T1000 (cell line): ENCODE measurements at regions not wholly inside any gene's neighbourhood (a gene's known extent, or its start where the extent isn't known, plus 50 kb on each side); places are given as distances from the start of the nearest gene placed in this dataset.

Experiments
- DNase-seq: peaks from one replicate; lab custom pipeline; 2025; ENCODE audit warnings: mixed read lengths; lab: John Stamatoyannopoulos, UW

DNA sequence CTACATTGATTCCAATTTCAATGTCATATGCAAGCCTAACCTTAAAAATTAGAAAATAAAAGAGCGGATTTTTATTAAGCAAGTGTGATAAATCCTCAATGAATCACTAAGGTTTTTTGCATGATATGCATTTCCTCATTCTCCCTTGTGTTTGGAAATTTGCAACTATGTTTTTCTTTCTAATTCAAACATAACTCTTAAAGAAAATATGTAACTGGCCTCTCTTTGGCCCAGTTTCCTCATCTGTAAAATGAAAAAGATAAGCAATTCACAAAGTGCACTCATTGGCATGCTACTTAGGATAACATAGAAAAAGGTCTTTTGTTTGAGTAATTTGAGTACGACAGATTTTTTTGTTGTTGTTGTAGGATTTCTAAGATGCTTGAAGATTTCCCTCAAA, 295.5 kb downstream of the CDH11 start:
- no peak for DNase-seq

DNA sequence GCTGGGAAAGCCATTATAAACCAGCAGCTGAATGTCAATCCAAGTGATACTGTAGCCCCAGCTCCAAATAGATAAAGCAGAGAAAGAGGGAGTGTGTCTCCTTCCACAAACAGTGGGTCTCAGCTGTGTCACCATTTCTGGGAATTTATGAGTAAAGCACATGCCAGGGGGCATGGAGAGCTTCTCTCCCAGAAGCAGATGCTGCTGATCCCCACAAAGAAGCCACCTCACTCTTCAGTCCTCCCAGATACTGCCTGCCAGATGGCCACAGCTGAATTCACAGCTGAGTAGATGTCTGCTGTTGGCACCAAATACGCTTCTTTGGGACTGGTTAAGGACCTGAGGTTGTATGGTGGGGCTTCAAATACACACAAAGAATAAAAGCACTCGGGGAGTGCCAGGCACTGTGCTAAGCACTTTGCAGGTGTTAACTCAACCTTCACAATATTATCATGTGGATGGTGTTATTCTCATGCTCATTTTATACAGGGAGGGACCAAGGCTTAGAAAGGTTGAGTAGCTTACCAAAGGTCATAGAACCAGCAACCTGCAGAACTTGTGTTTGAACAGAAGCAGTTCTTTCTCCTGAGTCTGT, 298.3 kb downstream of the CDH11 start:
- DNase-seq: no peak

DNA sequence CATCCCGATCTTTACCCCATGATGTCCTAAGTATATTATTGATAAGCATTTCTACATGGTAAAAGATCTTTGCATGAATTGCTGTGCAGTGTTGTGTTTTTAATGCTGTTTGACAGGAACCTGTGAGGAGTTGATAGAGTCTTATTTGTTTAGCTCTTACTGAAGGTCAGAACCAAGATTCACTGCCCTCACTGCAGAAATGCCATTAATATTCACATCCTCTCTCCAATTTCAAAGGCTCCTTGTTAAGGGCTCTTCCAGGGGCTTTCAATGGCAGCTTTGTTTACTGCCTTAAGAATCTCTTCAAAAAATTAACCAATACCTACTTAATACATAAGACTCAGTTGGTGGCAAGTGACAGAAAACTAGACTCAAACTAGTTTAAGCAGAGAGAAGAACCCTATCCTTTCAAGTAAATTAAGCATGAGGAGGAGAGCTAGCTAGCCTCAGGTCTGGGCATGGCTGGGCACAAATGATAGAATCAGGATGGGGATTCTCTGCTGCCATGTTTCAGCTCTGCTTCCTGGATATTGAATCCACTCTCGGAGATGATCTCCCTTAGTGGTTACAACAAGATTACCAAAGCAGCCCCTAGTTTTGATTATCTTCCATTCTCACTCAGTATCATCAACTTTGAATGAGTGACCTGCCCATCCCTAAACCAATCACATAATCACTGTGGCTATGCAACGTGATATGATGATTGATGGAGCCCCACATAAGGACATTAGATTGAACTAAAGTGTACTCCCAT, 311.8 kb downstream of the CDH11 start:
- no peak for DNase-seq

DNA sequence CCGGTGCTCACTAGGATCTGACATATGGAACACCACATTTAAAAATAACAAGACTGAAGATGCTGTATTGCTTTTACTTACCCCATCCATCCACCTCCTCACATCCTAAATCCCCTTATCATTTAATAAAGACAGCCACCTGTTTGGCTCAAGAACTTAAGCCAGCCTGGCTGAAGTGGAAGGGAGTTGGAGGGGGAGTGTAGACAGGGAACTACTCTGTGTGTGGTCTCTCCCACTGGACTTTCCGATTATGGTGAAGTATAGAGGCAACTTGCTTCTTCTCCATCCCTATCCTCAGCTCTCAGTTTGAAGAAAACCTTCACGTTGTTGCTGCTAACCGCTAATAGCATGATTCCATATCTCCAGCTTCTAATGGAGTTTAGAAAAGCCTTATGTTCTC, 313.4 kb downstream of the CDH11 start:
- DNase-seq: no peak

DNA sequence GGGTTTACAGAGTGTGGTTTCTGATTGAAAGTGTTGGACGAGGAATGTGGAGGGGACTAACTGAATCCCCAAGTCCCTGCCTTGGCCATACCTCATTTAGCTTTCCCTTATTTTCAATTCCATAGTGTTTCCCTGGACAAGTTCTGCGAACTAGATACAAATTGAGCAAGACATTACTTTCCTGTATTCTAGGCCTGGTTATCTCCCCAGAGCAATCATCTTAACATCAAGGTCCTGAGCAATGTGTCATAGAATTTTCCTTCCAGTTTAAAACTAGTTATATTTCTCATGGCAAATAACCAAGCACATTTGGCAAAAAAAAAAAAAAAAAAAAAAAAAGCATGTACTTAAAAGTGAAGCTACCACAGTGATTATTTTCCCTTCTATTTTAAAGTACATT, 330.1 kb downstream of the CDH11 start:
- DNase-seq: no peak

DNA sequence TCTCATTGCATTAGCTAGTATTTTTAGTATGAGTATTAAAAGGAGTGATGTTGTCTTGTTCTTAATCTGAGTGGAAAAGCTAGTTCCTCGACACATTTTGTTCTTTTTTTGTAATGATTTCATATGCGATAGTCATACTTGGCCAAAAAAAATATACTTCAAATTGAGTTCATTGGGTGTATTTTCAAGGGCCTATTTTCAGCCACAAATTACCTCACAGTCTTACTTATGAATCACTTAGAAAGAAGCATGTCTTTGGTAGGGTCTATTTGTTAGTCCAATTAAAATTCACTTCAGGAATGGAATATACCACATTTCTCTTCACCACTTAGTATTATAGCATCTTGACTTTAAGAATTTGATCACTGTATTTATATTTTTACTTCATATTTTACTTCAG, 337.2 kb downstream of the CDH11 start:
- no peak for DNase-seq

DNA sequence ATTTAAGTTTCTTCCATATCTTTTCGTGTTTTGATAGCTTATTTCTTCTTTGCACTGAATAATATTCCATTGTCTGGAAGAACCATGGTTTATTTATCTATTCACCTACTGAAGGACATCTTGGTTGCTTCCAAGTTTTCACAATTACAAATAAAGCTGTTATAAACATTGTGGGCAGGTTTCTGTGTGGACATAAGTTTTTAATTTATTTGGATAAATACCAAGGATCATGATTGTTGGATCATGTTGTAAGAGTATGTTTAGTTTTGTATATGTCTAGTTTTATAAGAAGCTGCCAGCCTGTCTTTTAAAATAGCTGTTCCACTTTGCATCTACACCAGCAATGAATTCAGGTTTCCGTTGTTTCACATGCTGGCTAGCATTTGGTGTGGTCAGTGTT, 339.4 kb downstream of the CDH11 start:
- no peak for DNase-seq

DNA sequence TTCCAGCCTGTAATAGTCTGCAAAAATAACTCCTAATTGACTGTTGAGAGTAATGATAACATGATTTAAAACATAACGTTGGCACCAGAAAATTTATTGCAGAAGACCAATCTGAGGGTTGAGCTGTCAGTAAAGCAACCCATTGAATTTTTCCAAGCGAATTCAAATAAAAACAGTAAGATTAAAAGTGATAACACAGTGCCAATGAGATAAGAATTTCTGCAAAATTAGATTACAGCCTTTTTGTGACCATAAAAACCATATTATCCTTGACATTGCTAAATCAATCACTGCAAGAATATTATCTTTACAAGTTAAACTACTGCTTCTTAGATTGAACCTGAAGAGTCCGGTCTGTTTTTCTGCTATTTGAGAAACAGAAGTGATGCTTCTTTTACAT, 341.4 kb downstream of the CDH11 start:
- DNase-seq: no peak

DNA sequence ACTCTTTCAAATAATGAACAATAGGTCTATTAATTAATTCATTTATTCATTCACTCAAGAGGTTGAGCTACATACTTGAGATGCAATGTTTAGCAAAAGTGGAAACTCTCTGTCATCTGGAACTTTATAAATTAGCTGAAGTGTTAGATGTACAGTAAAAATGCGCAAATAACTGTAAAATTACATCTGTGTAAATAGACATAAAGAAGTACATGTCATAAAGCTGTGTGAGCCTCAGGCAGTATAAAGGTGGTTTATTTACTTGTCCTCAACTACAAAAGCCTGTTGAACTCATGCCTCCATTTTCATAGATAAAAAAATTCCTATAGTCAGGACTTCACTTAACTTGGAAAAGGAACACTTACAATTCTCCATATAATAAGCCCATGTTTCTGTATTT, 343.1 kb downstream of the CDH11 start:
- DNase-seq: no peak

DNA sequence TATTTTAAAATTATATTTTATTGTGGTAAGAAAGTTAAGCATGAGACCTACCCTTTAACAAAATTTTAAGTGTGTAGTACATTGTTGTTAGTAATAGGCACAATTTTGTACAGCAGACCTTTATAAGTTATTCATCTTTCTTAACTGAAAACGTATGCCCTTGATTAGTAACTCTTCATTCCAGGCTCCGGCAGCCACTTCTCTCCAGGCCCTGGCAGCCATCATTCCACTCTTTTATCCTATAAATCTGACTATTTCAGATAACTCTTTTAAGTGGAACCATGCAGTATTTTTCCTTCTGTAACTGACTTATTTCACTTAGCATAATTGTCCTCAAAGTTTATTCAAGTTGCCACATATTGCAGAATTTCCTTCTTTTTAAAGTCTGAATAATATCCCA, 348.2 kb downstream of the CDH11 start:
- DNase-seq: no peak

DNA sequence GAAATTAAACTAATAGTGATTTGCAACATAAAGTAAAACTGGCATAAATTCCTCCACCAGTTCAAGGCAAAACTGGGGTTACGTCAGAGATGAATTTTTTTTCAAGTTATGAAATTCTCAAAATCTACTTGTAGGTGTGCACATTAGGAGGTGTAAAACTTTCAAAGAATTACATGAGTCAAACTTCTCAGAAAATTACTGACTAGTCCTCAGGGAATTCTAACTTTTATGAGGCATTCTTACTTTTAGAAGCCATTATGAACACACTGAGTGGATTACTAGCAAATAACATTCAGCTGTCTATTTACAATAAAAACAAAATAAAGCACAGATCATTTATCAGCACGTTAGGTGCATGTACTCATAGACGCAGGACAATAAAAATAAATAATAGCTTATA, 348.7 kb downstream of the CDH11 start:
- no peak for DNase-seq

DNA sequence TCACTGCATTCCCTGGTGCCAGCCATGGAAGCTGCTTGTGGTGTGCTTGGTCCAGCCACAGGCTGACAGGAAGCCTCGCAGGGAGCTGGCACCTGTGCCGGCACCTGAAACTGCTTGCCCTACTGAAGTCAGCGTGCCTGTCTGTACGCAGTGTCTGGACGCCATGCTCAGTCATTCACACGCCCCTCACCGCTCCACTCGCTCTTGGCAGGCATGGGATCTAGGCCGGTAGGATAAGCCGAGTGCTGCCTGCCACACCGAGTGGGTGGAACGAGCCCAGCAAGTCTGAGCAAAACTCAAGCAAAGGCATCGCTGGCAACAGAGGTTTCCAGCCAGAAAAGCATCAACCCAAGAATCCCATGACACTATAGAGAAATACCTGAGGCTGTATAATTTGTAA, 350.6 kb downstream of the CDH11 start:
- no peak for DNase-seq

DNA sequence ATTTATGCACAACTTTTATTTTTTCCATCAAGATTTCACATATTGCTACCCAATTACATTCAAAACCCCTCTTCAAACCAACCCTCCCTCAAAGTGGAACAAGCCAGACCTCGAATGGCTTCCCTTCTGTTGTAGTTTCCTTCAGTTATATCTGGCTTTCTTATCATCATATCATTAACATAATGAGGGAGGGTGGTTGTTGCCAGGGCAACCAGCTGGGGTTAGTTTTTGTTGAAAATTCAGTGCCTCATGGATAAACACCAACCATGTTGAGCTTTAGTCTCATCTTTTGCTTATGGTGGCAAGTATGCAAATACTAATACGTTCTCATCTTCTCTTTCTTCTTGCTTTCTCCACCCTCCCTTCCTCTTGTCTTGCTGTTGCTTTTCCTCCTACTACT, 359.7 kb downstream of the CDH11 start:
- no peak for DNase-seq

DNA sequence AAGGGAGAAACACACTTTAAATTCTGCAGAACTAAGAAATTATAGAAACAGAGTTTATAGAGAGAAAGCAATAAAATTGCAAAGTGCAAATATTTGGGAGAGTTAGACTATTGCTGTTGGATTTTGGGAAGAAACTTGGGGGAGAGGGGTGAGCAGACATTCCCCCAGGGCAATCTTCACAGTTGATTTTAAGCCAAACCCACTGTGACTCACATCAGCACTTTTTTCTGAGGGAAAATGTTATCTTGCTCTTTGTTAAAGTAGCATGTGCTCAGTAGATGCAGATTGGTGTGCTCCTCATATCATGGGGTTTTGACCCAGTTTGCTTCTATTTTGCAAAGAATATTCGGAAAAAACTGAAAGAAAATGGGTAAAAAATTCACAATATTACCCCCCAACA, 367.6 kb downstream of the CDH11 start:
- DNase-seq: no peak

DNA sequence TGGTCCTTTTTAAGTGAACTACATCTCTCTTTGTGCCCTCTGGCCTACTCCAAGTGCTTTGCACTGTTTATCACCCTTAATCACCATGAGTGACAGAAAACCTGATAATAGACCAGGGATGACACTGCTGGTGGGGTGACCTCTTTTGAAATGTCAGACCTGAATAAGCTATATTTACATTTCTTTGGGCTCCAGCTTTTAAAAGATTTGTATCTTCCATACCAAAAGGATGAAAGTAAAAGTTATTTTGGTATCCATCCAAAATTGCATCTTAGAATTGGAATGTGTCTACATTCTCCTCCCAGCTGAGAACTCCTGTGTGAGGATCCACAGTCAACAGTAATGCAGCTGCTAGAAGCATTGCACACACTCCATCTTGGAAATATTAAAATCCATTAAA, 370.0 kb downstream of the CDH11 start:
- no peak for DNase-seq

DNA sequence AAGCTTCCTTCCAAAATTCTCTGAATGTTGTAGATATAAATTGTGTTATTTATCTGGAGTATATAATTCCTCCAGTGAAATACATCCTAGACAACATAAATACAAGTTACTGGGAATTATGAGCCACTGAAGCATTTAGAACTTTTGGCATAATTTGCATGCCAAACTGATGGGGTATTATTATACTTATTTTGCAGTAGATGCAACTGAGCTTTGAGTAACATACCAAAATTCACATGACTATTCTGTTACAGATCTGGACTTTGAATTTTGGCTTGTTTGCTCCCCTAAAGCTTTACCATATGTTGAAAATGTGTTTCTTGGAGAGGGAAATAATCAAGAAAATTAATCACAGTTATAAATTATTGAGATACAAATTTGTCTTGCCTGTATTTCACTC, 372.5 kb downstream of the CDH11 start:
- no peak for DNase-seq

DNA sequence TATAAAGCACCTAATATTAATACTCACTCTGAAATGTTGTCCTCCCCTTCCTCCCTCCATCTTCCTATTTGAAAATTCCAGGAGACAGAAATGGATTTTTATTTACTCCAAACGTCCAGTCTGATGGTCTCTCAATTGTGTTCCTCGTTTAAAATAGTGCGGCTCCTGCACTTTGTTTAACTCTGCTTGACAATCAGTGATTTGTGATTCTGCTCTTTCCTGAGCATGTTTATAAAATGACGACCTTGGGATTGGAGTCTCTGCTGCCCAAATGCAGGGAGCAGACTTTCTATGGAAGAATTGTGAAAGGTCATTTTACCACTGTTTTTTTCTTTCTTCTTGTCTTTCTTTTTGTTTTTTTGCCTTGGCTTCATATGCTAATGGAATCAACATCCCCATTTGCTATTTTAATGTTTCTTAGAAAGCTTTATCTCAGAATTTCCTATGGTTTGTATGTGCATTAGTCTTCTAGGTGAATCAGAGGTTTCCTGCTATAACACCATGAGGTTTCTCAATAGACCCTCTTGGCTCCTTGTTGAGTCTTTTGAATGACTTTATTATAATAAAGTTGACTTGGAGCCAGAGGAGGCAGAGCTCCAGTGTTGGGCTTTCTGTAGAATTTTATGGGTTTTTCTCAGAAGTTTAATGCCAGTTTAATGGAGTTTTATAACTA, 376.5 kb downstream of the CDH11 start:
- no peak for DNase-seq

DNA sequence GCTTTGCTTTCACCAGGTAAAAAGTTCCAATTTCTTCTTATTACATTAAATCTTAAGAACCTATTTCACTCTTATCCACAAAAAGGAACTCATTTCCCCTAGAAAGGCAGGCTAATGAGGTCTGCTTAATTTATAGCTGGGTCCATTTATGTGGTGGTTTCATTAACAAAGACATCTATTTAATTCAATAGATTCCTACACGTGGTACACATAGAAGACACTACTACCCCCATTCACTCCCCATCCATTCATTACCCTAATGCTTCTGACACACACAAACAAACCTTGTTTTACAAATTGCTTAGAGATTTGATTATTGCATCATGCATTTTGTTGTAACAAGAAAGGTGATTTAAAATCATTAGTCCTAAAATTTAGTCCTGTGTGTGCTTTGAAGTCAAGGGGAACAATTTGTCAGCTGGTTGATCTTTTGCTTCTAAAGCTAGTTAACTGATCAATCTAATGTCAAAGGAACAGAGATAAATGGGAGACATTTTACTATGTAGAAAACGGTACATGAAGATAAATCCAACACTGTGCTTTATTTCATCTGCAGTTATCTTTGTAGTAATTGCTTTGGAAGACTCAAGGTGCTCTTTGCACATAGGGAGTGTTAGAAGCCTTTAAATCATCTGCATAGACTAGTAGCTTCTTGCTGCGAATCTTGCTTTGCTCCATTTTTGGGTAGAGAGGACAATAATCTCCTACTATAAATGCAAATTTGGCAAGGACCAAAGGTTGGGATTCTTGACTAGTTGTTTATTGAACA, 379.2 kb downstream of the CDH11 start:
- no peak for DNase-seq

DNA sequence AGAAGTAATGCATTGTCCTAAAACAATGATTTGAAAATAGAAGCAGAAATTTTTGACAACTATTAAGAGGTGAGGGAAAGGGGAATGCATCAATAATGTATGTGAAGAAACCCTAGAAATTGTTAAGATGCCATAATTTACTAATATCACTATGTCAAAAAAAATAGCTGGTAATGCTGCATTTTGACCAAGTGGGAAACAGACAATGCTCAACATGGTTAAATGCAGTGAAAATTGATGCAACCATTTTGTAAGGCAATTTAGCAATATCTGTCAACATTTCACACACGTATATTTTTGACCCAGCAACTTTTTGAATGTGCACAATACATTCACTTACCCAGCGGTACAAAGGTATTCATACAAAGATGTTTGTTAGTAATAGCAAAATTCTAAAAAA, 381.6 kb downstream of the CDH11 start:
- no peak for DNase-seq

DNA sequence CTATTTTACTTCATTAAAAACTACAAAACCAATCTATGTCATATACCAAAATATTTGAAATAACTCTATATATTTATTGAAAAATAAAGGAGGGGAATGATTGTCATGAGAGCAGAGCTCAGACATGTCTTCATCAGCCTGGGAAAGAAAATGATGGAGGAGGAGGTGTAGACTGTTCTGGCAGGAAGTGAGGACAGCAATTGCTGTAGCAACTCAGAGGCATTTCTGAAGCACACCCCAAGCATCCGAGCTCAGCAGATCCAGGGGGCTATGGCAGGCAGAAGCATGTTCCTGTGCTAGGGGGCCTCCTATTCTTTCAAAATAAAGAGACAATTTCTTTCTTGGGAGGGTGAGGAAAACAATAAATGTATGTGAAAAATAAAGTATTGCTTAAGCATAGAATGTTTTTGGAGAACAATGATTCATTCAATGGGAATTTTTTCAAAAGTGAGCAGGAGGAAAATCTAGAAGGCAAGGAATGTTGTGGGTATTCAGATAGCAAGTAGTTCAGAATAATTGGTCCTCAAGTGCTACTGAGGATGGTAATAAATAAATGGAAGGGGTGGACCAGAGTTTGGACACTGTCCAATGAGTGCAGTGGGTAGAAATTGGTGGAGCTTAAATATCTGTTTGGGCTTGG, 383.4 kb downstream of the CDH11 start:
- no peak for DNase-seq

DNA sequence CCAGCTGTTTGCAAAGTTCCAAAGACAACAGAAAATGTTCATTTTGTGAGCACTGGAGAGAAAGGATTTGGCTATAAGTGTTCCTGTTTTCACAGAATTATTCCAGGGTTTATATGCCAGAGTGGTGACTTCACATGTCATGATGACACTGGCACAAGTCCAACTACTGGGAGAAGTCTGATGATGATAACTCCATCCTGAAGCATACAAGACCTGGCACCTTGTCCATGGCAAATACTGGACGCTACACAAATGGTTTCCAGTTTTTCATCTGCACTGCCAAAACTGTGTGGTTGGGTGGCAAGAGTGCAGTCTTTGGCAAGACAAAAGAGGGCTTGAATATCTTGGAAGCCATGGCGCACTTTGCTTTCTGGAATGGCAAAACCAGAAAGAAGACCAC, 385.0 kb downstream of the CDH11 start:
- no peak for DNase-seq

DNA sequence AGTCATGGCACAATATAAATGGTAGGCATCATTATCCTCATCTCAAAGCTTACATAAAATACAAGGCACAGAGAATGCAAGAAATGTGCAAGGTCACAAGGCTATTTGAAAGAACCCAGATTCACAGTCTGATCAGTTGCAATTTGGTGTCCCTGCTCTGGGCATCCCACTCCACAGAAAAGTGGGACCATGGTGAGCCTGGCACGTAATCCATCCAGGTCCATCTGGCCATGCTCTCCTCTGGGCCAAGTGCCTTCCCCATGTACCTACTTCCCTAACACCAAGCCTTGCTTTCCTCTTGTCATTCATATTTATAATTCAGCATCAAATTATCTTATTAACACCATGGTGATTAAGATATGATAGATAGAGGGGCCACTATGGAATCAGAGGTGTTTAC, 390.0 kb downstream of the CDH11 start:
- no peak for DNase-seq
